Skeletal muscle tissue (tissue), 3 donors: ENCODE measurements at regions not wholly inside any gene's neighbourhood (a gene's known extent, or its start where the extent isn't known, plus 50 kb on each side); places are given as distances from the start of the nearest gene placed in this dataset.
"Not testable (repeated sequence)": the region's sequence is repeated elsewhere in the genome, so short reads cannot be mapped to it uniquely, and the experiment has no call there.

ENCODE experiments used
- H3K27ac ChIP-seq: one replicate; pipeline ENCODE4 v1.7.0; 2013; ENCODE audit warnings: mild to moderate bottlenecking, low read depth, low read length, inconsistent platforms
- H3K27me3 ChIP-seq, 3 donors: one replicate each; pipeline ENCODE4 v1.7.0; 2013; ENCODE audit warnings: low read length in 3 of 3; ENCODE audit not compliant: control insufficient read depth in 3 of 3, insufficient read depth in 3 of 3
- H3K36me3 ChIP-seq, 3 donors: one replicate each; pipeline ENCODE4 v1.7.0; 2013; ENCODE audit warnings: low read length in 3 of 3; ENCODE audit not compliant: control insufficient read depth in 3 of 3, insufficient read depth in 3 of 3
- H3K4me1 ChIP-seq, 3 donors: one replicate each; pipeline ENCODE4 v1.7.0; 2013; ENCODE audit warnings: low read length in 3 of 3, mild to moderate bottlenecking in 3 of 3; ENCODE audit not compliant: control insufficient read depth in 3 of 3, insufficient read depth in 3 of 3
- H3K4me3 ChIP-seq, 3 donors: one replicate each; pipeline ENCODE4 v1.7.0; 2013; ENCODE audit warnings: low read length in 3 of 3
- H3K9ac ChIP-seq, 3 donors: one replicate each; pipeline ENCODE4 v1.7.0; 2013; ENCODE audit warnings: low read length in 3 of 3, mild to moderate bottlenecking in 3 of 3, moderate library complexity in 2 of 3, low read depth in 1 of 3
- H3K9me3 ChIP-seq, 3 donors: one replicate each; pipeline ENCODE4 v1.7.0; 2013; ENCODE audit warnings: low read length in 3 of 3; ENCODE audit not compliant: control insufficient read depth in 3 of 3
- donor health status: Osteomylitis.

GRCh38 chr7:1298931-1299885 lies 66.5 kb downstream of the UNCX start:
- Histone ChIP-seq H3K9me3 (no peaks in the 10 kb centered on the region), H3K27me3 (peaks cover 54 to 70% (median 56%) of the 10 kb centered on the region in 3 donors), H3K4me1 (no peaks in the 10 kb centered on the region), H3K27ac (no peak overlapping the region), H3K4me3 (no peak overlapping the region), H3K9ac (no peak overlapping the region), H3K36me3 (no peaks in the 10 kb centered on the region)

- H3K4me1 ChIP-seq = no peaks in the 10 kb centered on the region
- no peak overlapping the region for H3K9ac ChIP-seq
- H3K36me3 ChIP-seq = no peaks in the 10 kb centered on the region
- no peaks in the 10 kb centered on the region for H3K9me3 ChIP-seq
- H3K4me3 ChIP-seq = no peak overlapping the region
- H3K27me3 ChIP-seq = peaks cover 52 to 71% (median 54%) of the 10 kb centered on the region in 3 donors
- no peak overlapping the region for H3K27ac ChIP-seq
Measured at GRCh38 chr7:1300206-1300605, 67.5 kb downstream of the UNCX start.

GRCh38 chr7:1300636-1301035 lies 68.0 kb downstream of the UNCX start:
- Histone ChIP-seq H3K9me3 (no peaks in the 10 kb centered on the region), H3K27me3 (peaks cover 51 to 68% (median 52%) of the 10 kb centered on the region in 3 donors)

GRCh38 chr7:1301054-1301881 lies 68.6 kb downstream of the UNCX start:
- Histone ChIP-seq H3K36me3 (no peaks in the 10 kb centered on the region), H3K9me3 (no peaks in the 10 kb centered on the region), H3K4me1 (no peaks in the 10 kb centered on the region), H3K4me3 (no peak overlapping the region), H3K27ac (no peak overlapping the region), H3K9ac (no peak overlapping the region), H3K27me3 (peaks cover 45 to 62% (median 52%) of the 10 kb centered on the region in 3 donors)

More at GRCh38 chr7:1300636-1301035, 68.0 kb downstream of the UNCX start:
- H3K27ac ChIP-seq = no peak overlapping the region
- H3K9ac ChIP-seq = no peak overlapping the region
- H3K36me3 ChIP-seq = no peaks in the 10 kb centered on the region
- no peak overlapping the region for H3K4me3 ChIP-seq
- no peaks in the 10 kb centered on the region for H3K4me1 ChIP-seq

GRCh38 chr7:1301882-1302251 lies 69.2 kb downstream of the UNCX start:
- Histone ChIP-seq H3K4me1 (no peaks in the 10 kb centered on the region), H3K27me3 (peaks cover 42 to 59% (median 46%) of the 10 kb centered on the region in 3 donors), H3K4me3 (no peak overlapping the region), H3K27ac (no peak overlapping the region), H3K36me3 (no peaks in the 10 kb centered on the region), H3K9ac (no peak overlapping the region), H3K9me3 (no peaks in the 10 kb centered on the region)

GRCh38 chr7:1302936-1303335 lies 70.3 kb downstream of the UNCX start:
- Histone ChIP-seq H3K27me3 (peaks cover 36 to 56% (median 40%) of the 10 kb centered on the region in 3 donors), H3K36me3 (no peaks in the 10 kb centered on the region), H3K27ac (no peak overlapping the region), H3K9ac (no peak overlapping the region), H3K9me3 (no peaks in the 10 kb centered on the region), H3K4me1 (no peaks in the 10 kb centered on the region), H3K4me3 (no peak overlapping the region)

GRCh38 chr7:1304011-1304410 lies 71.3 kb downstream of the UNCX start:
- H3K4me1 ChIP-seq, H3K27ac ChIP-seq, H3K36me3 ChIP-seq, H3K9me3 ChIP-seq, H3K4me3 ChIP-seq, H3K9ac ChIP-seq: not testable (repeated sequence)
- peaks cover 25 to 53% (median 38%) of the 10 kb centered on the region in 3 donors for H3K27me3 ChIP-seq

- H3K27me3 ChIP-seq = peaks cover 13 to 42% (median 37%) of the 10 kb centered on the region in 3 donors
- no peaks in the 10 kb centered on the region for H3K4me1 ChIP-seq
- no peaks in the 10 kb centered on the region for H3K36me3 ChIP-seq
- H3K27ac ChIP-seq = no peak overlapping the region
- H3K4me3 ChIP-seq = no peak overlapping the region
- no peak overlapping the region for H3K9ac ChIP-seq
- no peaks in the 10 kb centered on the region for H3K9me3 ChIP-seq
Measured at GRCh38 chr7:1305873-1306272, 73.2 kb downstream of the UNCX start.

- H3K27ac ChIP-seq = no peak overlapping the region
- H3K27me3 ChIP-seq = peaks cover 7 to 47% (median 39%) of the 10 kb centered on the region in 3 donors
- no peaks in the 10 kb centered on the region for H3K4me1 ChIP-seq
- no peaks in the 10 kb centered on the region for H3K9me3 ChIP-seq
- H3K9ac ChIP-seq = no peak overlapping the region
- H3K36me3 ChIP-seq = no peaks in the 10 kb centered on the region
- no peak overlapping the region for H3K4me3 ChIP-seq
Measured at GRCh38 chr7:1307828-1308227, 75.2 kb downstream of the UNCX start.

- no peaks in the 10 kb centered on the region for H3K4me1 ChIP-seq
Measured at GRCh38 chr7:1309290-1309689, 76.6 kb downstream of the UNCX start.

More at GRCh38 chr7:1309290-1309689, 76.6 kb downstream of the UNCX start:
- H3K27me3 ChIP-seq = peaks cover 9 to 55% (median 36%) of the 10 kb centered on the region in 3 donors
- no peak overlapping the region for H3K9ac ChIP-seq
- no peak overlapping the region for H3K27ac ChIP-seq
- H3K36me3 ChIP-seq = no peaks in the 10 kb centered on the region
- H3K9me3 ChIP-seq = no peaks in the 10 kb centered on the region
- H3K4me3 ChIP-seq = no peak overlapping the region
